HG02938 (cell line): ENCODE measurements at regions not wholly inside any gene's neighbourhood (a gene's known extent, or its start where the extent isn't known, plus 50 kb on each side); places are given as distances from the start of the nearest gene placed in this dataset.

ENCODE experiments used
- ATAC-seq: cut with Tn5 transposase; IDR thresholded peaks from one replicate; pipeline ENCODE4 v1.9.1; 2021; ENCODE audit warnings: mild to moderate bottlenecking, moderate library complexity; ENCODE audit not compliant: unreplicated experiment

- no peak for ATAC-seq
These were observed 156.4 kb upstream of the KL start for GRCh38 chr13:32859707-32860292.

DNA sequence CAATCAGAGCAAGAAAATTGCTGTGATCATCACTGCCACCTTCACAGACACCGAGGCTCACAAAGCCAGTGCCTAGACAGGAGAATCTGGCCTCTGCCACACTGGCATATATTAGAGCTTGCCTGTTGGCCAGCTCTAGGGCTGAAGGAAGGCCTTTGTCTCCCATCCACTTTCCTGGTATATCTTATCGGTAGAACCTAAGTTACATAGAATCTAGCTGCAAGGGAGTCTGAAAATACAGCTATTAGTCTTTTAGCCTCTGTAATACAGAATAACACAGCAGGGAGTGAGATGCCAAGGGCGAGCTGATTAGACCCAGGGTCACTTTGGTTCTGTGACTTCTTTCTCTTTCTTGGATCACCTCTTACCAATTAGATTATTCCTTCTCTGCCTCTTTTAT is 154.9 kb upstream of the KL start:
- no peak for ATAC-seq

- no peak for ATAC-seq
These were observed 152.6 kb upstream of the KL start for GRCh38 chr13:32863596-32863995.

DNA sequence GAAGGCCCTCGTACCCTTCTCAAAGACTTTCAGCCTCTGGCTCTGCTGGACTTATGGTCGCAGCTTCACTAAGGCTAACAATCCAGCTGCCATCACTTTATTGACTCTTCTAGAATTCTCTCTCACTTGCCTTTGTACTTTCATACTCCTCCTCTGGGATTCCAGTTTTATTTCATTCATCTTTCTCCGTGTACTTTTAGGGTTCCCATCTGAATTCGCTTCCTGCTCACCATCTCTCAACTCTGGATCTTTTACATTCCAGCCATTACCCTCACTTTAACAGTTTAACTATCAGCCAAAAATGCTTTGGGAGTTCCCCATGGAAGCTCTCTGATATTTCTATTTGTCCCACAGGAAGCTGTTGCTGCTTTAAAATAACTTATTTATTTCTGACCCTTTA is 149.3 kb upstream of the KL start:
- no peak for ATAC-seq

DNA sequence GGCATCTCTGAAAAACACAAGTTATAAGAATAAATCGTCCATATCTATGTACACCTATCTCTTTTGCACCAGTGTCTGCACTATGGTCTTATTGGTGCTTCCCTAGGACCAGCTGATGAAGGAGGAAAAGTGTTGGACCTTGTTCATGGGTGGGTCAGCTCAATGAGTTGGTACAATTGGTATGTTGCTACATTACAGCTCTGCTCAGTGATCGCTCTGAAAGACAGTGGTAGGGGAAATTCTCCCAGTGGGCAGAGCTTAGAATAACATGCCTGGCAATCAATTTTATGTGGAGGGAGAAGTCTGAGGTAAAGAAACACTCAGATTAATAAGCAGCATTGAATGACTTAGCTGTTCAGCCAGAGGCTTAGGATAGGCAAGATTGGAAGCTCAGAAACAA is 138.7 kb upstream of the KL start:
- no peak for ATAC-seq

DNA sequence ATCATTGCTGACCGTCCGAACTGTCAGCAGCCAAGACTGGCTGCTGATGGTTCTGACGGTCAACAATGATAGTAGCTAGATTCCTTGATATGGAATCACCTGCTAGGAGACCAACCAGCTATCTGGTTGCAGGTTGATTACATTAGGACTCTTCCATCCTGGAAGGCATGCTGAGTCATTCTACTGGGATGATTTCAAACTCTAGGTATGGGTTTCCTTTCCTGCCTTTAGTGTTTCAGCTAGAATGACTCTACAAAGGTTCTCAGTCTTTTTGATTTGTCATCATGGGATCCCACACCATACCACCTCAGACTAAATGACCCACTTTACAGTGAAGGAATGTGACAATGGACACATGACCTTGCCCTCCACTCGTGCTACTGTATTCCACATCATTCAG is 138.1 kb upstream of the KL start:
- ATAC-seq = no peak

DNA sequence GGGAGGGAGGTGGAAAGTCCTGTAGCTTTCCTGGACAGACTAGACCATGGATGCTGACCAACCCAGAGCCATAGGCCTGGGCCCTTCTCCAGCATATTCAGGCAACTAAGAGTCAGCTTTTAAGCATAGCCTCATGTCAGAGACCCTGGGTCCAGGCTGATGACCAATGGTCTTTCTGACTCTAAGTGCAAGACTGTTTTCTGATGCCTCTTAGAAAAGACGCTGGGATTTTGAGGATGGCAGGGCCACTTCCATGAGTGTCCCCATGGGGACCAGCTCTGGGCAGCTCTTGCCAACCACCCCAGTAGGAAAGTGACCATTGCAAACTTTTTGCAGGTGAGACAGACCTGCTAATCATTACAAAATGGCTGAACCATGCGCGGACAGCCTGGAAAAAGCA is 135.6 kb upstream of the KL start:
- ATAC-seq = no peak

GRCh38 chr13:32881074-32881776 is 135.0 kb upstream of the KL start:
- no peak for ATAC-seq

DNA sequence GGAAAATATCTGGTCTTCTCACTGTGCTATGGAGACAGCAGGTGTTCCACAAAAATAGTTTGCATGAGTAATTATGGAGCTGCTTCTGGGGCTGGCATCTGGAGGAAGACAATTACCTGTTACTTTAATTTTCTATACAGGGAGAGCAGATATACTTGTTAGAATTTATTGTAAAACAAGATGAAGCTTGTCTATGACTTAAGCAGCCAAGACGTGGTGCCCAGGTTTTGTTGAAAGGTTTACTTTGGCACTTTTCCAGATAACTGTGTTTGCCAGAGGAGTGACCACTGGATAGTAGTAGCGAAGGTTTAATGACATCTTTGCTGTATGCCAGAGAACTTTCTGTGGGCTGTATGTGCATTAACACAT is 134.5 kb upstream of the KL start:
- ATAC-seq = no peak

- ATAC-seq = no peak
These were observed 133.5 kb upstream of the KL start for GRCh38 chr13:32882691-32883090.

GRCh38 chr13:32883474-32883873 is 132.7 kb upstream of the KL start:
- no peak for ATAC-seq

GRCh38 chr13:32887617-32888016 is 128.6 kb upstream of the KL start:
- no peak for ATAC-seq

DNA sequence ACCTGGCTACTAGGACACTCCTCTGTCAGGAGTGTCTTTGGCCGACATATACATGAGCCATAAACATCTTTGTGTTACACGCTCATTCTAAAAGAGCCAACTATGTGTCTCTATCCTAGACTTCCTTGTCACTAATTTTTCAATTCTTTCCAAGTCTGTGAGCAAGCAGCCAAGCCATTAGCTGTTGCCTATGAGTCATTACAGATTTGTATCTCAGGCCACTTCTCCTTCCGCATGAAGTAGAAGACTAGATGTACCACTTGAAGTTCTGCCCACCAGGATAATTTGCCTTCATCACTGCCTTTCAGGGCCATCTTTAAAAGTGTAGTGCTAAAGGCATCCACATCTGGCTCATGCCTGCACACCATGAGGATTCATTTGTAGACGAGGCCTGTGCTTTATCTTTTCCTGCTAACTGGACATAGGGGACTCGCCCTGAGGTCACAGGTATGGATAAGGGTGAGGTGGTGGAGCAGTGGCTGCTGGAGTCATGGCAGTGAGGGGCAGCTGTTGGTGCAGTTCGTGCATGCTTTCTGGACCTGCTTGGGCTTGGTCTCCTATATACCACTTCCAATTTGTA is 126.1 kb upstream of the KL start:
- ATAC-seq = no peak

- no peak for ATAC-seq
These were observed 123.0 kb upstream of the KL start for GRCh38 chr13:32893176-32893575.

- ATAC-seq = no peak
These were observed 121.6 kb upstream of the KL start for GRCh38 chr13:32894589-32895001.

GRCh38 chr13:32895296-32895695 is 120.9 kb upstream of the KL start:
- ATAC-seq = no peak

DNA sequence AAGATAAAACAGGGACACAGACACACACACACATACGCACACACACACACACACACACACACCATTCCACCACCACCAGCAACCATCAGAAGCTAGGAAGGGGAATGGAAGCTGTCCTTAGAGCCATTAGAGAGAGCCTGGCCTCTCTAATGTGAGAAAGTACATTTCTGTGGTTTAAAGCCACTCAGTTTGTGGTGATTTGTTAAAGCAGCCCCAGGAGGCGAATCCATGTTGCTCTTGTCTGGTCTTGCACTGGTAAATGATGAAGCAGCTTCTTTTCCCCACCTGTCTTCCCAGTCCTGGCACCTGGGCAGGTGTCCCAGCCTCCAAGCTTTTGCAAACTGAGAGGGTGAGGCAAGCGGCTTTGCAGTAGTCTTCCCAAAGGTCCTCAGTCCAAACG is 118.9 kb upstream of the KL start:
- ATAC-seq = no peak

GRCh38 chr13:32902029-32902780 is 114.0 kb upstream of the KL start:
- no peak for ATAC-seq

DNA sequence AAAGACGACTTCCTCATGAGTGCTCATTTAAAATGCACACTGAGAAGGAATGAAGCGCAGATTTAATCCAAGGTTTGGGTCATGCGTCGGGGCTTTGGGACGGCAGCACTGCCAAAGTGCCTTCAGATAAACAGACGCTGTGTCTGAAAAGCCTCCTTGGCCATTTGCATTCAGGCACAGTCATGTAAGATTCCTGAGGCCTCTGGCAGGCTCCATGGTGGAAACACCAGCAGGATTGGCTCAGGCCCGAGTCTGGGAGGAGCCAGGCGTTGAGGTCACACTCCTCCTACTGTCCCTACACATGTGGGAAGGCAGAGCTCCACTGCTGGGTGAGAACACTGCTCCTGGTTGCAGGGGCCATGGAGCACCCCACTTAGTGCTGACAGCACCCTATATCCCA is 113.3 kb upstream of the KL start:
- no peak for ATAC-seq

GRCh38 chr13:32903720-32904119 is 112.5 kb upstream of the KL start:
- ATAC-seq = no peak

DNA sequence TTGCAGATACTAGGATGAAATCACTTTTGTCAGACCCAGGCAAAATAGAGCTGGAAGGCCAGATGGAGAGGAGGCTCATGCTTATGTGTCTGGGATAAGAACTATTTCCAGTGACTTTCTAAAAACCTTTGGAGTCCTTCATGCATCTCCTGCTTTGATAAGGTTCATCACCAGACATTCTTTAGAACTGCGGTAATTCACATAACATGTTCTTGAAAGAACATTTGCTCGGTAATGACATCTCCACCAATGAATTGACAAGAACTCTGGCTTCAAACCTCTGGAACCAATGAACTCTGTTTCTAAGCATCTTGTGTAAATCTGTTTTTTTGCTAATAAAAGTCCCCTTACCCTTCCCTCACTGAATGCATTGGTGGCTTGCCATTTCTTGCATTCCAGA is 112.0 kb upstream of the KL start:
- no peak for ATAC-seq
